SKM-1 treated with dmso at 0.1 percent for 144 hours (cell line): ENCODE measurements at regions not wholly inside any gene's neighbourhood (a gene's known extent, or its start where the extent isn't known, plus 50 kb on each side); places are given as distances from the start of the nearest gene placed in this dataset.

Experiments used
- DNase-seq: peaks from one replicate; lab custom pipeline; 2025; ENCODE audit not compliant: unreplicated experiment; lab: John Stamatoyannopoulos, UW

GRCh38 chr6:40340957-40341356, 246.2 kb downstream of the LRFN2 start:
- DNase-seq: no peak

- DNase-seq: no peak
These were observed 247.0 kb downstream of the LRFN2 start for GRCh38 chr6:40340196-40340595.

GRCh38 chr6:40338306-40338705, 248.9 kb downstream of the LRFN2 start:
- DNase-seq: no peak

- no peak for DNase-seq
These were observed 250.0 kb downstream of the LRFN2 start for GRCh38 chr6:40336940-40337760.

- DNase-seq: no peak
These were observed 250.9 kb downstream of the LRFN2 start for GRCh38 chr6:40336296-40336695.

- no peak for DNase-seq
These were observed 252.5 kb downstream of the LRFN2 start for GRCh38 chr6:40334496-40335270.

- DNase-seq: no peak
These were observed 255.6 kb downstream of the LRFN2 start for GRCh38 chr6:40331545-40331944.

- DNase-seq: no peak
These were observed 256.9 kb downstream of the LRFN2 start for GRCh38 chr6:40330301-40330721.

- no peak for DNase-seq
These were observed 258.1 kb downstream of the LRFN2 start for GRCh38 chr6:40328986-40329545.

GRCh38 chr6:40328386-40328985, 258.7 kb downstream of the LRFN2 start:
- DNase-seq: no peak

GRCh38 chr6:40326714-40327421, 260.3 kb downstream of the LRFN2 start:
- DNase-seq: no peak

- DNase-seq: no peak
These were observed 261.4 kb downstream of the LRFN2 start for GRCh38 chr6:40325791-40326190.

GRCh38 chr6:40325041-40325440, 262.1 kb downstream of the LRFN2 start:
- no peak for DNase-seq

- no peak for DNase-seq
These were observed 263.1 kb downstream of the LRFN2 start for GRCh38 chr6:40323881-40324634.

GRCh38 chr6:40322336-40322735, 264.8 kb downstream of the LRFN2 start:
- no peak for DNase-seq

GRCh38 chr6:40321616-40322015, 265.5 kb downstream of the LRFN2 start:
- DNase-seq: no peak

GRCh38 chr6:40320947-40321346, 266.2 kb downstream of the LRFN2 start:
- no peak for DNase-seq

GRCh38 chr6:40320441-40320840, 266.7 kb downstream of the LRFN2 start:
- no peak for DNase-seq

- no peak for DNase-seq
These were observed 268.0 kb downstream of the LRFN2 start for GRCh38 chr6:40319124-40319523.

GRCh38 chr6:40315060-40315459, 272.1 kb downstream of the LRFN2 start:
- DNase-seq: no peak
